K562 (cell line): ENCODE measurements at regions not wholly inside any gene's neighbourhood (a gene's known extent, or its start where the extent isn't known, plus 50 kb on each side); places are given as distances from the start of the nearest gene placed in this dataset.

Experiments
- BHLHE40 ChIP-seq: IDR thresholded peaks from 2 replicates; pipeline ENCODE4 v1.6.1; 2011; ENCODE audit warnings: low read length, improper control_type of control experiment
- EP300 ChIP-seq: IDR thresholded peaks from 2 replicates; pipeline ENCODE4 v1.6.1; 2012; ENCODE audit warnings: low read length, improper control_type of control experiment
- HIVEP1 ChIP-seq: fragments of 250-450 bp; sonication (Bioruptor Pico); IDR thresholded peaks from 2 replicates; pipeline ENCODE4 v1.4.0; 2020; ENCODE audit warnings: mild to moderate bottlenecking
- MYNN ChIP-seq, 2 experiments: sonication (generic); formaldehyde crosslinking in 1 of 2; IDR thresholded peaks; 2 replicates each; pipeline versions ENCODE4 v1.5.0 to v1.6.1; 2016 to 2020; ENCODE audit warnings: antibody characterized with exemption in 1 of 2, missing genetic modification reagents in 1 of 2
- RAD21 ChIP-seq, 2 experiments: fragments of 250-450 bp in 1 of 2; fragments of 450-650 bp in 1 of 2; sonication (Bioruptor Pico) in 1 of 2; formaldehyde crosslinking in 1 of 2; IDR thresholded peaks in 1 of 2; conservative IDR thresholded peaks in 1 of 2; 2 replicates each; pipeline versions ENCODE4 v1.4.0 to v1.8.0; 2020 to 2022; ENCODE audit warnings: mild to moderate bottlenecking in 2 of 2, moderate library complexity in 1 of 2
- SIN3A ChIP-seq, 2 experiments: fragments of 150-350 bp in 1 of 2; IDR thresholded peaks; 2 replicates each; pipeline ENCODE4 v1.6.1; 2011 to 2016; ENCODE audit warnings: borderline replicate concordance in 2 of 2, low read depth in 2 of 2, low read length in 2 of 2, mild to moderate bottlenecking in 2 of 2, moderate library complexity in 2 of 2; ENCODE audit not compliant: control insufficient read depth in 1 of 2
- ZC3H4 ChIP-seq: sonication (generic); formaldehyde crosslinking; IDR thresholded peaks from 2 replicates; pipeline ENCODE4 v1.9.0; 2021; ENCODE audit warnings: missing genetic modification reagents, borderline replicate concordance
- ZNF24 ChIP-seq: fragments of 450-650 bp; IDR thresholded peaks from 2 replicates; pipeline ENCODE4 v1.6.1; 2016
- TF ChIP-seq, protein P1 (sequence below), 3 experiments: IDR thresholded peaks in 2 of 3; conservative IDR thresholded peaks in 1 of 3; 2 replicates each; pipeline ENCODE4 v1.5.1; 2011 to 2012; ENCODE audit warnings: low read length in 3 of 3, mild to moderate bottlenecking in 3 of 3, control low read depth in 2 of 3, improper control_type of control experiment in 1 of 3, inconsistent platforms in 1 of 3, low read depth in 1 of 3, mixed read lengths in 1 of 3, moderate library complexity in 1 of 3; ENCODE audit not compliant: insufficient read depth in 2 of 3
- TF ChIP-seq, protein P2 (sequence below), 3 experiments: fragments of 200-800 bp in 1 of 3; fragments of 250-450 bp in 1 of 3; fragments of 450-650 bp in 1 of 3; sonication (Bioruptor Pico) in 1 of 3; sonication (Bioruptor generic) in 1 of 3; formaldehyde crosslinking in 1 of 3; IDR thresholded peaks; 2 replicates each; pipeline versions ENCODE4 v1.6.1 to v1.8.0; 2016 to 2022; ENCODE audit warnings: mild to moderate bottlenecking in 2 of 3, missing genetic modification characterization in 2 of 3, missing compliant biosample characterization in 1 of 3, moderate library complexity in 1 of 3

DNA sequence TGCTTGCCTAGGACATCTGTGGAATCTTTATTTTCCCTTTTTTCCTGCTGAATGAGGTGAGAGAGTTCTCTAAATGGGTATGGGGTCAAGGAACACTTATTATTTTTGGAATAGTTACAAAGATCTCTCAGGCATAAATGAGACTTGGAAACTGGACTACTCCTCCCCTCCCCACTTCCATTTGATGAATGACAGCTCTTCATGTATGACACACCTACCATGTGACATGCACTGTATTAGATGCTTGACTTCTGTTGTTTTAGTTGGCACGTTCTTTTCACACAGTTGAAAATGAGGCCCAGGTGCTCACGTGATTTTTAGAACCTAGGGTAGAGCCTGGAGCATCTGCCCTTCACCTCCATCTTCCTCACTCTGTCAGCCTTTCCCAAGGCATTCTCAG is 62.4 kb downstream of the VCPKMT start:
- no peak for TF ChIP-seq ZNF24
- no peak for TF ChIP-seq BHLHE40
- no peak for TF ChIP-seq MYNN (IDR thresholded peaks at IDR 0.05)
- no peak for TF ChIP-seq MYNN (CRISPR knock-in tag; IDR thresholded peaks at IDR 0.05)
- TF ChIP-seq, protein P1, sequence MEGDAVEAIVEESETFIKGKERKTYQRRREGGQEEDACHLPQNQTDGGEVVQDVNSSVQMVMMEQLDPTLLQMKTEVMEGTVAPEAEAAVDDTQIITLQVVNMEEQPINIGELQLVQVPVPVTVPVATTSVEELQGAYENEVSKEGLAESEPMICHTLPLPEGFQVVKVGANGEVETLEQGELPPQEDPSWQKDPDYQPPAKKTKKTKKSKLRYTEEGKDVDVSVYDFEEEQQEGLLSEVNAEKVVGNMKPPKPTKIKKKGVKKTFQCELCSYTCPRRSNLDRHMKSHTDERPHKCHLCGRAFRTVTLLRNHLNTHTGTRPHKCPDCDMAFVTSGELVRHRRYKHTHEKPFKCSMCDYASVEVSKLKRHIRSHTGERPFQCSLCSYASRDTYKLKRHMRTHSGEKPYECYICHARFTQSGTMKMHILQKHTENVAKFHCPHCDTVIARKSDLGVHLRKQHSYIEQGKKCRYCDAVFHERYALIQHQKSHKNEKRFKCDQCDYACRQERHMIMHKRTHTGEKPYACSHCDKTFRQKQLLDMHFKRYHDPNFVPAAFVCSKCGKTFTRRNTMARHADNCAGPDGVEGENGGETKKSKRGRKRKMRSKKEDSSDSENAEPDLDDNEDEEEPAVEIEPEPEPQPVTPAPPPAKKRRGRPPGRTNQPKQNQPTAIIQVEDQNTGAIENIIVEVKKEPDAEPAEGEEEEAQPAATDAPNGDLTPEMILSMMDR (IDR thresholded peaks at IDR 0.05 in 2 of 3, conservative IDR thresholded peaks at IDR 0.05 in 1 of 3; ENCODE audit: insufficient read depth in 2 of 3, low read depth in 1 of 3, low read length in 3 of 3) = no peak
- no peak for TF ChIP-seq EP300
- TF ChIP-seq SIN3A (IDR thresholded peaks at IDR 0.05; ENCODE audit: borderline replicate concordance in 2 of 2, control insufficient read depth in 1 of 2, low read depth in 2 of 2, low read length in 2 of 2) = no peak
- no peak for TF ChIP-seq RAD21 (CRISPR knock-in tag; conservative IDR thresholded peaks at IDR 0.05 in 1 of 2, IDR thresholded peaks at IDR 0.05 in 1 of 2)
- no peak for TF ChIP-seq HIVEP1 (CRISPR knock-in tag)
- TF ChIP-seq ZC3H4 (CRISPR knock-in tag) = no peak
- TF ChIP-seq, protein P2, sequence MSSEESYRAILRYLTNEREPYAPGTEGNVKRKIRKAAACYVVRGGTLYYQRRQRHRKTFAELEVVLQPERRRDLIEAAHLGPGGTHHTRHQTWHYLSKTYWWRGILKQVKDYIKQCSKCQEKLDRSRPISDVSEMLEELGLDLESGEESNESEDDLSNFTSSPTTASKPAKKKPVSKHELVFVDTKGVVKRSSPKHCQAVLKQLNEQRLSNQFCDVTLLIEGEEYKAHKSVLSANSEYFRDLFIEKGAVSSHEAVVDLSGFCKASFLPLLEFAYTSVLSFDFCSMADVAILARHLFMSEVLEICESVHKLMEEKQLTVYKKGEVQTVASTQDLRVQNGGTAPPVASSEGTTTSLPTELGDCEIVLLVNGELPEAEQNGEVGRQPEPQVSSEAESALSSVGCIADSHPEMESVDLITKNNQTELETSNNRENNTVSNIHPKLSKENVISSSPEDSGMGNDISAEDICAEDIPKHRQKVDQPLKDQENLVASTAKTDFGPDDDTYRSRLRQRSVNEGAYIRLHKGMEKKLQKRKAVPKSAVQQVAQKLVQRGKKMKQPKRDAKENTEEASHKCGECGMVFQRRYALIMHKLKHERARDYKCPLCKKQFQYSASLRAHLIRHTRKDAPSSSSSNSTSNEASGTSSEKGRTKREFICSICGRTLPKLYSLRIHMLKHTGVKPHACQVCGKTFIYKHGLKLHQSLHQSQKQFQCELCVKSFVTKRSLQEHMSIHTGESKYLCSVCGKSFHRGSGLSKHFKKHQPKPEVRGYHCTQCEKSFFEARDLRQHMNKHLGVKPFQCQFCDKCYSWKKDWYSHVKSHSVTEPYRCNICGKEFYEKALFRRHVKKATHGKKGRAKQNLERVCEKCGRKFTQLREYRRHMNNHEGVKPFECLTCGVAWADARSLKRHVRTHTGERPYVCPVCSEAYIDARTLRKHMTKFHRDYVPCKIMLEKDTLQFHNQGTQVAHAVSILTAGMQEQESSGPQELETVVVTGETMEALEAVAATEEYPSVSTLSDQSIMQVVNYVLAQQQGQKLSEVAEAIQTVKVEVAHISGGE (CRISPR knock-in tag; IDR thresholded peaks at IDR 0.05) = no peak
